GM19035 (cell line): ENCODE measurements at regions not wholly inside any gene's neighbourhood (a gene's known extent, or its start where the extent isn't known, plus 50 kb on each side); places are given as distances from the start of the nearest gene placed in this dataset.
A peak's percentile ranks its signal among the peaks of the same experiment; 100 is the strongest.

ENCODE experiments used
- ATAC-seq: cut with Tn5 transposase; IDR thresholded peaks from one replicate; pipeline ENCODE4 v1.9.1; 2021; ENCODE audit not compliant: unreplicated experiment

DNA sequence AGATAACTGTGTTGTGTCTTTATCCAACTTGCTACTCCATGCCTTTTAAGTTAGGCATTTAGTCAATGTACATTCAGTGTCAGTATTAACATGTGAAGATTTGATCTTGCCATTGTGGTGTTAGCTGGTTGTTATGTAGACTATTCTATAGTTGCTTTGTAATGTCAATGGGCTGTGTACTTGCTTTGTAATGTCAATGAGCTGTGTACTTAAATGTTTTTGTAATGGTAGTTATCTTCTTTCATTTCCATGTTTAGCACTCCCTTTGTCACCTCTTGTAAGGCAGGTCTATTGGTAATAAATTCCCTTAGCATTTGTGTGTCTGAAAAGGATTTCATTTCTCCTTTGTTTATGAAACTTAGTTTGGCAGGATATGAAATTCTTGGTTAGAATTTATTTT lies 53.4 kb downstream of the MC4R start:
- ATAC-seq = no peak

DNA sequence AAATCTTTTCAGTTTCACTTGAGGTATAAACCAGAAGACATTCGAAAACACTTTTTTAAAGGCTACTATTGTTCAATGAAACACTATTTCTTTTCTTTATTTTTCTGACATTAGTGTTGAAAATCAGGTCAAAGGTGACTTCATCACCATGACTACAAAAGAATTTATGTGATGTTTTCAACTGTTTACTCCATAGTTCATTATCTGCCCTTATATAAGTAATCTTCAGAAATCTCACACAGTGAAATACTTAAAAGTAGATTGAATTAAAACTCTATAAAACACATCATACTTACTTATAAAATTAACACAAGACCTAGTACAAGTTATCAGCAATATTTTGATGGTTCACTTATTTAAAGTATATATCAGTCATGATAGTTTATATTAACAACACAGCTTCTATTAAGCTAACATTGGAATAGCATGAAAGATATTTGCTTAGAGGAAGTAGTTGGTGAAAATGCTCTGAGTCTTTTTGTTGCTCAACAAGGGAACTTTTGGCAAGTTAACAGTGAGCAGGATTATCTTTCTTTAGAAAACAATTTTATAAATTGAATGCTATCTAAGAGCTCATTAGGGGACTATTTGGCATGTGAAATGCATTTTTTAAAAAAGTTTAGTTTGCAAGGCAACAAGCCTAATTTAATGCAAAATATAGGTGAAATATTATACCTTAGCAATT lies 60.8 kb downstream of the MC4R start:
- ATAC-seq = no peak

DNA sequence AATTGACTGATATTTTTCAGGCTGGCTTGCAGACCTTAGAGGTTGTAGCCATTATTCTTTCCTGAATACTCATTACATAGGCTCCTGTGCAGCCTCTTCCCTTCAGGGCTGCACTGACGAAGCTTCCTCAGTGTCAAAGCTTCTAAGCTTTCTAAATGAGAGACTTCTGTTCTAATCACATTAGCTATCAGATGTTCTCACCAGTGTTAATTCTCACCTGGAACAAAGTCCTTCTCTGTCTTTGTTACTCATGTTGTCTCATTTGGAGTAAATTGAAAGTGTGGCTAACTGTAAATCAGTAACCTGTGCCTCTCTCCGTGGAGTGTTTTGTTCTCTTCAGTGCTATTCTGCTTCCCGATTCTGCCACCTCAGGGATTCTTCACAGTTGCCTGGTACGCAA lies 76.9 kb downstream of the MC4R start:
- no peak for ATAC-seq

DNA sequence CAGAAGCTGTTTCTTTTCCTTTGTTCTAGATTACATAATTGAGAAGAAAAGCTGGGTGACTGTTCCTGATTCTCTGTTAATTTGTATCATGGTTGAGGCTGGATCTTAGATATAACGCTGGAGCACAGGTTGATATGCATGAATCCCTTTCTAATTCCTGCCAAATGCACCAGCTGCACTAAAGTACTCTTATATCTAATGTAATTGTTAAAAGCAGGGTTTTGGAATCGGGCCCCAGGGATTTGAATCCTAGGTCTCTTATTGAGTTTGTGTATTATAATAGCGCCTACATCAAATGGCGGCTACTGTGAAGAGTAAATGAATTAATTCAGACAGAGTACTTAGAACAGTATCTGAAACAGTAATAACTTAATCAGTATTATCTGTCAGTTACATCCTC lies 80.4 kb downstream of the MC4R start:
- ATAC-seq = no peak

DNA sequence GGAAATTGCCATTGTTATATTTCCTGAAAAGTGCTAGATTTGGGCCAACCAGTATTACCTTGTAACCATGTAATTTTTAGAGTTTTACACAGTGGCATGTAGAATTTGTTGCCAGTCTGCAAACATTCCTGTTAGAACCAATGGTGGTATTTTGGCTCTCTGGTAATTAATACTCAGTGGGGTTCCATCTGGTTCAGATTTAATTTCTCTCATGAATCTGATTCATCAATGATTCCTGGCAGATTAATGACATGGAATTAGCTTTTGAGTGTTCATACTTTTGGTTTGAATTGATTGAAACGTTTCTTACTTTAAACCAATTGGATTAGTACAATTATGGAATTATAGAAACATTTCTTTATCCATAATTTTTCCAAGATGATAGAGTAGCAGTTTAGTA lies 93.2 kb downstream of the MC4R start:
- no peak for ATAC-seq

GRCh38 chr18:60277855-60278480 lies 94.6 kb downstream of the MC4R start:
- no peak for ATAC-seq

- no peak for ATAC-seq
These were observed 105.0 kb downstream of the MC4R start for GRCh38 chr18:60267391-60268058.

DNA sequence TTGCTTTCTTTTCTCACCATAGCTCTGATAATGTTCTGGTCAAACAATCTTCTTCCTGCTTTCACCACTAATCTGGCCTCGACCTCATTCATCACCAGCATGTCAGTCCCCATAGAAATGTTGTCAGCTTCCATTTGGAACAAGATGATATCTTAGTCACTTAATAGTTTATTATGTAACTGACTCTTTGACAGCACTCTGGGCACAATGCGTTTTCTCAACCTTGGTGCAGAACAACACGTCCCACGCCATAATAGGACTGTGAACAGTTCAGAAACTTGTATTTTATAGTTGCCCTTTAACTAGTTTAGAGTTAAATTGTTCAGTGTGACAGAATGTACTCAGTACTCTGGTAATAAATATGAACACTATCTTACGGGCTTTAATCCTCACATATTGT lies 106.0 kb downstream of the MC4R start:
- ATAC-seq = no peak

GRCh38 chr18:60259052-60259681 lies 113.4 kb downstream of the MC4R start:
- no peak for ATAC-seq

DNA sequence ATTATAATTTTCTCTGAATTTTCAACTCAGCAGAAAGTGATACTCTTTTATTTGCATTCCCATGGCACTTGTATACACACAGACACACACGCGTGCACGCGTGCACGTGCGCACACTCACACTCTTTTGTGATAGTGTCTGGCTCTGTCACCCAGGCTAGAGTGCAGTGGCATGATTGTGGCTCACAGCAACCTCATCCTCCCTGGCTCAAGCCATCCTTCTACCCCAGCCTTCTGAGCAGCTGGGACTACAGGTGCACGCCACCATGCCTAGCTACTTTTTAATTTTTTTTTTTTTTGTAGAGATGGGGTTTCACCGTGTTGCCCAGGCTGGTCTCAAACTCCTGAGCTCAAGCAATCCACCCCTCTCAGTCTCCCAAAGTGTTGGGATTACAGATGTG lies 123.2 kb downstream of the MC4R start:
- ATAC-seq = no peak

DNA sequence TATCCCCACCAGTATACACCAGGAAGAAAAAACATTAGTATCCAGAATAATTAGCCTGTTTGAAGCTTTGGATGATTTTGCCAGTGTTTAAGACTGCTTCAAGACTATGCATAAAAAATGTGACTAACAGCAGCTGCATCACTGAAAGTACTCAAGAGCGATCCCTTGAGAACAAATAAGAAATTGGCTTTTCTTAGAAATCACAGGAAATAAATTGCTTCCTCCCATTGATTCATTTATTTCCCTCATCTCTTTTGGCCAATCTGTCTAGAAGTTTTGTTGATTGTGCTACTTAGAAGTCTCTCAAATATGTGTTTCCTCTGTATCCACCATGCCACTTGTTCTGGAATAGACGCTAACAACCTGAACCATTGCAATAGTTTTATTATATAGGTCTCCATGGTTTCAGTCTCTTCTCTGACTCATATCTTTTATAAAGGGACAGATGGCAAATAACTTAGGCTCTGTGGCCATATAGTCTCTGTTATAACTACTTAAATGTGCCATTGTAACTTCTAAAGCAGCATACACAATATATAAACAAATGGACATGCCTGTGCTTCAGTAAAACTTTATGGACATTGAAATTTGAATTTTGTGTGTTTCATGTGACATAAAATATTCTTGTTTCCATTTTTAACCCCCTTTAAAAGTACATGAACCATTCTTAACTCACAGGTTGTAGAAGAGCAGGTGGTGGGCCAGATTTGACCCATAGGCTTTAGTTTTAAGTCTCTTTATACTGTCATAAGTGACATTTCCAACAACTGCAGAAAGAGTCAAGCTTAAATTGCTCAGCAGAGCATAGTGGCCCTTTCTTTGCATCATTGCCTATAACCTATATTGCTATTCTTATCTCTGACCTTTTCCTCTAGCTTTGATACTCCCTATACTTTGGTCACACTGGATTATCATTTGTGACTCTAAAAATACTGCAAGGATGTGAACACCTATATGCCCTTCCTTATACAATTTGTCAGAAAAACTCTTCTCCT lies 123.9 kb downstream of the MC4R start:
- no peak for ATAC-seq

DNA sequence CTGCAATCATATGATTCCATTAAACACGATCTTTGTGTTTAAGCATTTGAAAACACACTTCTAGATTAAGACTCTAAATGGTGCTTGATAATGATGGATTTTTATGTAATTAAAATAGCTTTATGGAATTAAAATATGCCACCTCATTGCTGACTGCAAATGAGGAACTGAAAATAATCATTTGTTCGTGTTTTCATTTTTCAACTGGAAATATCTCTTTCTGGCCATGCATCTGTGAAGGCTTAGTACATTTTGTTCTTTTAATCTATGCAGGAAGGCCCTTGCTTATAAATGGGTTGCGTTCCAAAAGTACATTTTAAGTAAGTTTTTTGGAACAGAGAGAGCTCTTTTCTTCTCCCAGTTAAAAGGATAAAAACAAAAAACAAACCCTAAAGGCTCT lies 125.5 kb downstream of the MC4R start:
- ATAC-seq = peak; percentile 64

- peak; percentile 64 for ATAC-seq
These were observed 126.0 kb downstream of the MC4R start for GRCh38 chr18:60246606-60247005.

DNA sequence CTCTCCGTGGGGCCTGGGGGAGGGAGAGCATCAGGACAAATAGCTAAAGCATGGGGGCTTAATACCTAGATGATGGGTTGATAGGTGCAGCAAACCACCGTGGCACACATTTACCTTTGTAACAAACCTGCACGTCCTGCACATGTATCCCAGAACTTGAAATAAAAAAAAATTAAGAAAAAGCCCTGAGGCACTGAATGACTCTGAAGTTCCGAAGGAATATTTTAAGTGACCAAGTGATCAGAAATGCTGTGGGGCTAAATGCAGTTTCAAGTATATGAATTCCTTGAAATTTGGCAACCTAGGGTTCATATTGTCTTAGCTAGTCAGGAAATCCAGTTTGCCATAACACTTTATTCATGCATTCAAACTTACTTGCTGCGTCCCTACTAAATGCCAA lies 127.5 kb downstream of the MC4R start:
- no peak for ATAC-seq

DNA sequence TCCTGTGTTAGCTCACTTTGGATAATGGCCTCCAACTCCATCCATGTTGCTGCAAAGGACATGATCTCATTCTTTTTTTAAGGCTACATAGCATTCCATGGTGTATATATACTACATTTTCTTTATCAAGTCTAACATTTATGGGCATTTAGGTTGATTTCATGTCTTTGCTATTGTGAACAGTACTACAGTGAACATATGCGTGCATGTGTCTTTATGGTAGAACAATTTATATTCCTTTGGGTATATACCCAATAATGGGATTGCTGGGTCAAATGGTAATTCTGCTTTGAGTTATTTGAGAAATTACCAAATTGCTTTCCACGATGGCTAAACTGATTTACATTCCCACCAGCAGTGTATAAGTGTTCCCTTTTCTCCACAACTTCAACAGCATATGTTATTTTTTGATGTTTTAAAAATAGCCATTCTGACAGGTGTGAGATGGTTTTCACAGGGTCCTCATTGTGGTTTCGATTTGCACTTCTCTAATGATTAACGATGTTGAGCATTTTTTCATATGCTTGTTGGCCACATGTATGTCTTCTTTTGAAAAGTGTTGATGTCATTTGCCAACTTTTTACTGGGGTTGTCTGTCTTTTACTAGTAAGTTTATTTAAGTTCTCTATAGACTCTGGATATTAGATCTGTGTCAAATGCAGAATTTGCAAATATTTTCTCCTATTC lies 133.4 kb downstream of the MC4R start:
- ATAC-seq = peak; percentile 90

DNA sequence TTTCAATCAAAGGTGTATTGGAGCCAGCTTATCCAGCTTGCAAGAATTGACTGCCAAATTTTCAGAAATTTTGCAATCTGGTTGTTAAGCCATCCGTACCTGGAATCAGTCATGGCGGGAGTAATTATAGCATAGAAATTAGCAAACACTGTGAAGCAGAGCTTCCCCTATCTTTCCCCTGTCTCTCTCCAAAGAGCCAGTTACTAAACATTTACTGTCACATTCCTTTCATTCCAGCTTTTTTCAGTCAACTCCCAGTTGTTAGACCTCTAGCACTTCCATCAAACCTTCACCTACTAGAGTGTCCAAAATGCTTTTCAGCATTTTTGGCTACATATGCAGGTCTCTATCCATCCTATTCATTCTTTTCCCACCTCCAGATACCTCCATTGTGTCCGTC lies 137.4 kb downstream of the MC4R start:
- ATAC-seq = no peak

DNA sequence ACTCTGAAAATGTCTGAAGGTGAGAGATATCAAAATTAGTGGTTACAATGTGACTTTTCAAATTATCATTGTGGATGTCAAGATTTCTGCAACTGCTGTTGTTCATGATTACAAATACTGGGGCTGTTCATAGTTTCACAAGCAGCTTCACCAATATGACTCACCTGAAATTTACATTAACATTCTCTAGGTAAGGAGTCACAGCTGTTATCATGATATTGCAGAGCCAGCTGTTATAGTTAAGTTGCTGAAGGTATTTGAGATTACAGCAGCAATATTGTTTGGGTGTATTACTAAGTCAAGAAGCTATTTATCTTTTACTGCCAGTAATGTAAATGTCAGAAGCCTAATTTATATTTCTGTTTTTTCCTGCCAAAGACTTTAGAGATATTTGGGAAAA lies 140.0 kb downstream of the MC4R start:
- ATAC-seq = no peak

DNA sequence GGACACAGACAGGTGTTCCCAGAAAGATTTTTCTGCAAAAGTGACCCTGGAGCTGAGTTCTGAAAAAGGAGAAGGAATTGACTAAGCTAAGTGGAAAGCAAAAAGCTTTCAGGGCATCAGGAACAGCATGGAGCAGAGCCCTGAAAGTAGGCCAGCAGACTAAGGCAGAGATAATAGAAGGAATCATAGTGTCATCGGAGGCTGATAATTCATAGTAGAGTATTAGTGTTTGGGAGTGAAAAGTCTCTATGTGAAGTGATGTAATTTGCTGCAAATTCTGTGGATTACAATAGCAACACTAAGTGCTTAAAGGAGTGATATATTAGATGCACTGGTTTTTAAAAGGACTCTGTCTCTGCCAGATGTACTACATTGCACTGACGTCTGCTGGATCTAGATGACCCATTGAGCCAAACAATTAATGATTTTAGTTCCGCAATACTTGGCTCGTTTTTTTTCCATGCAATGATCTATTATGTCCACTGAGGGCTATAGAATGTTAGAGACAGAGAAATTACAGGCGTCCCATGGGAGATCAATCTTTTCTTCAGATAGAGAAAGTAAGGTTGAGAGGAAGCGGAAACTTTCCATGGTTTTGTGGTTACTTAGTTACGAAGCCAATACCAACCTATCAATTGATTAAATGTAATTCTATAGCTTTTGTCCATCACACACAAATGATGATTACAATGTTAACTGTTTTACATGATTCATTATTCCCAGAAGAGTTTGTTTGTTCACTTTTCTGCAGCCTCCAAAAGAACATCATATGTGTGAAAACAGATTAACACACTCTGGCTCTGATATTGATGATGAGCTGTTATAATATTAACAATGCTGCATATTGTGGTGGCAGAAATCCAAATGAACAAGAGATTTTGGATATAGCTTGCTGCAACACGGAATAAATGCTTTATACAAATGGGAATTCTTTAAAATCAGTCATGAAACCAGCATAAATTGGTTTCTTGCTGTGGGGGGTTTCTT lies 143.7 kb downstream of the MC4R start:
- ATAC-seq = no peak

- ATAC-seq = no peak
These were observed 157.1 kb downstream of the MC4R start for GRCh38 chr18:60215432-60215831.
